Loucy (cell line): ENCODE measurements at regions not wholly inside any gene's neighbourhood (a gene's known extent, or its start where the extent isn't known, plus 50 kb on each side); places are given as distances from the start of the nearest gene placed in this dataset.
"Not testable (repeated sequence)": the region's sequence is repeated elsewhere in the genome, so short reads cannot be mapped to it uniquely, and the experiment has no call there.

Experiments
- H2AFZ ChIP-seq: fragments of 200-600 bp; sonication (generic); 2 replicates; pipeline ENCODE4 v1.6.0; 2016; ENCODE audit warnings: antibody characterized with exemption, mild to moderate bottlenecking, low read length, moderate library complexity
- H3F3A ChIP-seq: fragments of 200-600 bp; 2 replicates; pipeline ENCODE4 v1.6.0; 2016; ENCODE audit warnings: antibody characterized with exemption, low read depth, mild to moderate bottlenecking
- H3K27me3 ChIP-seq: fragments of 200-600 bp; sonication (generic); 2 replicates; pipeline ENCODE4 v1.6.1; 2014; ENCODE audit warnings: low read length, mild to moderate bottlenecking; ENCODE audit not compliant: insufficient read depth, poor library complexity, severe bottlenecking
- H3K36me3 ChIP-seq: fragments of 200-600 bp; sonication (generic); 2 replicates; pipeline ENCODE4 v1.6.1; 2016; ENCODE audit warnings: low read length; ENCODE audit not compliant: insufficient read depth
- H3K4me1 ChIP-seq: fragments of 200-600 bp; sonication (generic); 2 replicates; pipeline ENCODE4 v1.5.1; 2014; ENCODE audit warnings: low read length, mild to moderate bottlenecking; ENCODE audit not compliant: insufficient read depth, poor library complexity, severe bottlenecking
- H3K4me2 ChIP-seq: fragments of 200-600 bp; sonication (generic); 2 replicates; pipeline ENCODE4 v1.6.0; 2014; ENCODE audit warnings: antibody characterized with exemption, low read length, low read depth, mild to moderate bottlenecking; ENCODE audit not compliant: poor library complexity, severe bottlenecking
- H3K4me3 ChIP-seq: fragments of 200-600 bp; sonication (generic); 2 replicates; pipeline ENCODE4 v1.5.1; 2014; ENCODE audit warnings: low read length, mild to moderate bottlenecking, mixed read lengths; ENCODE audit not compliant: poor library complexity, severe bottlenecking
- H3K79me2 ChIP-seq: fragments of 200-600 bp; sonication (generic); 2 replicates; pipeline ENCODE4 v1.6.1; 2014; ENCODE audit warnings: low read length; ENCODE audit not compliant: insufficient read depth
- H3K9ac ChIP-seq: fragments of 200-600 bp; sonication (generic); 2 replicates; pipeline ENCODE4 v1.6.0; 2014; ENCODE audit warnings: mild to moderate bottlenecking, low read depth, low read length, moderate library complexity; ENCODE audit not compliant: poor library complexity, severe bottlenecking
- H3K9me2 ChIP-seq: fragments of 200-600 bp; sonication (generic); replicated peaks from 2 replicates; pipeline ENCODE4 v1.6.1; 2016; ENCODE audit warnings: low read depth, low read length, mixed read lengths
- H3K9me3 ChIP-seq: fragments of 200-600 bp; sonication (generic); 2 replicates; pipeline ENCODE4 v1.6.1; 2014; ENCODE audit warnings: mild to moderate bottlenecking, antibody characterized with exemption, low read length, low read depth; ENCODE audit not compliant: insufficient read depth
- H4K20me1 ChIP-seq: fragments of 200-600 bp; sonication (generic); 2 replicates; pipeline ENCODE4 v1.6.0; 2014; ENCODE audit warnings: antibody characterized with exemption, low read length, mild to moderate bottlenecking; ENCODE audit not compliant: insufficient read depth, poor library complexity, severe bottlenecking

GRCh38 chr21:5230561-5230960 is 5290.8 kb upstream of the TPTE start:
- H3F3A ChIP-seq, H4K20me1 ChIP-seq, H2AFZ ChIP-seq, H3K4me1 ChIP-seq, H3K9me3 ChIP-seq, H3K79me2 ChIP-seq, H3K4me2 ChIP-seq, H3K9ac ChIP-seq, H3K27me3 ChIP-seq, H3K36me3 ChIP-seq, H3K9me2 ChIP-seq, H3K4me3 ChIP-seq: not testable (repeated sequence)

- not testable (repeated sequence) for H3F3A ChIP-seq, H3K36me3 ChIP-seq, H3K9me2 ChIP-seq, H3K27me3 ChIP-seq, H2AFZ ChIP-seq, H3K9me3 ChIP-seq, H3K4me1 ChIP-seq, H3K79me2 ChIP-seq, H3K4me3 ChIP-seq, H3K9ac ChIP-seq, H4K20me1 ChIP-seq, H3K4me2 ChIP-seq
Measured at GRCh38 chr21:5231261-5231660, 5290.1 kb upstream of the TPTE start.

GRCh38 chr21:5232176-5232958 is 5289.0 kb upstream of the TPTE start:
- H4K20me1 ChIP-seq = not testable (repeated sequence)

GRCh38 chr21:5235761-5236160 is 5285.6 kb upstream of the TPTE start:
- H3K4me1 ChIP-seq, H2AFZ ChIP-seq, H3K36me3 ChIP-seq, H3K9me2 ChIP-seq, H3K4me3 ChIP-seq, H3K79me2 ChIP-seq, H3F3A ChIP-seq, H3K27me3 ChIP-seq, H4K20me1 ChIP-seq, H3K9ac ChIP-seq, H3K4me2 ChIP-seq: not testable (repeated sequence)
- H3K9me3 ChIP-seq = peaks cover 11% of the 10 kb centered on the region; the same call in 1 of the 2 replicates

More at GRCh38 chr21:5232176-5232958, 5289.0 kb upstream of the TPTE start:
- H3K9me3 ChIP-seq, H2AFZ ChIP-seq, H3K4me2 ChIP-seq, H3K79me2 ChIP-seq, H3K4me1 ChIP-seq, H3F3A ChIP-seq, H3K9me2 ChIP-seq, H3K36me3 ChIP-seq, H3K27me3 ChIP-seq, H3K4me3 ChIP-seq, H3K9ac ChIP-seq: not testable (repeated sequence)

GRCh38 chr21:5236846-5237675 is 5284.3 kb upstream of the TPTE start:
- not testable (repeated sequence) for H3K27me3 ChIP-seq, H2AFZ ChIP-seq, H4K20me1 ChIP-seq, H3K9ac ChIP-seq, H3F3A ChIP-seq, H3K36me3 ChIP-seq, H3K9me3 ChIP-seq, H3K4me3 ChIP-seq, H3K9me2 ChIP-seq, H3K4me1 ChIP-seq, H3K79me2 ChIP-seq, H3K4me2 ChIP-seq

- H3K4me3 ChIP-seq, H2AFZ ChIP-seq, H3K9me3 ChIP-seq, H3K36me3 ChIP-seq, H3F3A ChIP-seq, H3K27me3 ChIP-seq, H3K79me2 ChIP-seq, H3K9me2 ChIP-seq, H3K9ac ChIP-seq, H3K4me1 ChIP-seq, H4K20me1 ChIP-seq, H3K4me2 ChIP-seq: not testable (repeated sequence)
Measured at GRCh38 chr21:5240521-5240920, 5280.9 kb upstream of the TPTE start.

- not testable (repeated sequence) for H3K27me3 ChIP-seq, H3K4me2 ChIP-seq, H3K36me3 ChIP-seq, H4K20me1 ChIP-seq, H3K9me3 ChIP-seq, H3K9me2 ChIP-seq, H3K9ac ChIP-seq, H2AFZ ChIP-seq, H3F3A ChIP-seq, H3K4me3 ChIP-seq, H3K79me2 ChIP-seq, H3K4me1 ChIP-seq
Measured at GRCh38 chr21:5242732-5243131, 5278.7 kb upstream of the TPTE start.
